ENCODE measurements at regions not wholly inside any gene's neighbourhood (a gene's known extent, or its start where the extent isn't known, plus 50 kb on each side); places are given as distances from the start of the nearest gene placed in this dataset.

- Histone ChIP-seq H3K27ac (replicated peaks in 1 of 4) (no peak overlapping the region), H3K27me3 (no peaks in the 10 kb centered on the region), H3K4me3 (no peak overlapping the region), H3K36me3 (no peaks in the 10 kb centered on the region), H3K9me3 (no peaks in the 10 kb centered on the region), H3K4me1 (no peaks in the 10 kb centered on the region)
- TF ChIP-seq POLR2A (IDR thresholded peaks at IDR 0.05; ENCODE audit: low read depth) (no peak), CTCF (IDR thresholded peaks at IDR 0.05) (no peak), EP300 (IDR thresholded peaks at IDR 0.05) (no peak), POLR2AphosphoS5 (IDR thresholded peaks at IDR 0.05) (no peak)
- 79% methylated on average over 1 of the region's 1 CpG for WGBS
- no peak for DNase-seq (ENCODE audit: extremely low spot score)
- intact Hi-C loops (cut with DNase I): no loop called here
Measured at GRCh38 chr4:178554352-178554751, 1112.1 kb upstream of the AGA start.

- Histone ChIP-seq H3K9me3 (no peaks in the 10 kb centered on the region), H3K4me3 (no peak overlapping the region), H3K4me1 (no peaks in the 10 kb centered on the region), H3K27me3 (no peaks in the 10 kb centered on the region), H3K27ac (replicated peaks in 1 of 4) (no peak overlapping the region), H3K36me3 (no peaks in the 10 kb centered on the region)
- WGBS: 50% methylated on average over 2 of the region's 2 CpGs
- DNase-seq (ENCODE audit: extremely low spot score): no peak
- intact Hi-C loops (cut with DNase I): no loop called here
- TF ChIP-seq EP300 (IDR thresholded peaks at IDR 0.05) (no peak), CTCF (IDR thresholded peaks at IDR 0.05) (no peak), POLR2A (IDR thresholded peaks at IDR 0.05; ENCODE audit: low read depth) (no peak), POLR2AphosphoS5 (IDR thresholded peaks at IDR 0.05) (no peak)
Measured at GRCh38 chr4:178556796-178557195, 1114.6 kb upstream of the AGA start.

- no peak overlapping the region for H3K27ac ChIP-seq (replicated peaks in 1 of 4)
Measured at GRCh38 chr4:178577933-178578332, 1135.7 kb upstream of the AGA start.

GRCh38 chr4:178595500-178596138 lies 1153.4 kb upstream of the AGA start:
- 71% methylated on average over 6 of the region's 6 CpGs for WGBS
- no peaks in the 10 kb centered on the region for H3K36me3 ChIP-seq
- intact Hi-C loops (cut with DNase I): no loop called here

More at GRCh38 chr4:178577933-178578332, 1135.7 kb upstream of the AGA start:
- Histone ChIP-seq H3K4me1 (no peaks in the 10 kb centered on the region), H3K27me3 (no peaks in the 10 kb centered on the region), H3K9me3 (no peaks in the 10 kb centered on the region), H3K4me3 (no peak overlapping the region), H3K36me3 (no peaks in the 10 kb centered on the region)
- no peak for DNase-seq (ENCODE audit: extremely low spot score)
- no peak for TF ChIP-seq EP300 (IDR thresholded peaks at IDR 0.05)
- no peak for TF ChIP-seq CTCF (IDR thresholded peaks at IDR 0.05)
- no peak for TF ChIP-seq POLR2A (IDR thresholded peaks at IDR 0.05; ENCODE audit: low read depth)
- TF ChIP-seq POLR2AphosphoS5 (IDR thresholded peaks at IDR 0.05): no peak
- WGBS: 82% methylated on average over 7 of the region's 7 CpGs
- intact Hi-C loops (cut with DNase I): no loop called here

More at GRCh38 chr4:178595500-178596138, 1153.4 kb upstream of the AGA start:
- no peak for DNase-seq (ENCODE audit: extremely low spot score)
- TF ChIP-seq POLR2AphosphoS5 (IDR thresholded peaks at IDR 0.05) (no peak), EP300 (IDR thresholded peaks at IDR 0.05) (no peak), CTCF (IDR thresholded peaks at IDR 0.05) (no peak), POLR2A (IDR thresholded peaks at IDR 0.05; ENCODE audit: low read depth) (no peak)
- H3K9me3 ChIP-seq: peaks cover 0 to 9% (median 3%) of the 10 kb centered on the region in 4 donors
- no peaks in the 10 kb centered on the region for H3K4me1 ChIP-seq
- H3K27ac ChIP-seq (replicated peaks in 1 of 4): no peak overlapping the region
- no peaks in the 10 kb centered on the region for H3K27me3 ChIP-seq
- no peak overlapping the region for H3K4me3 ChIP-seq

Measured in esophagus muscularis mucosa (tissue), 4 donors.